GM18498 (cell line): ENCODE measurements at regions not wholly inside any gene's neighbourhood (a gene's known extent, or its start where the extent isn't known, plus 50 kb on each side); places are given as distances from the start of the nearest gene placed in this dataset.
"Not testable (repeated sequence)": the region's sequence is repeated elsewhere in the genome, so short reads cannot be mapped to it uniquely, and the experiment has no call there.

Experiments used
- ATAC-seq: cut with Tn5 transposase; IDR thresholded peaks from one replicate; pipeline ENCODE4 v1.9.1; 2021; ENCODE audit warnings: mild to moderate bottlenecking, moderate library complexity; ENCODE audit not compliant: unreplicated experiment

- ATAC-seq: no peak
Measured at GRCh38 chr6:112957536-112957916, 610.4 kb downstream of the RFPL4B start.

GRCh38 chr6:112960130-112960529, 613.0 kb downstream of the RFPL4B start:
- not testable (repeated sequence) for ATAC-seq

GRCh38 chr6:112967974-112968373, 620.8 kb downstream of the RFPL4B start:
- ATAC-seq: no peak

- ATAC-seq: no peak
Measured at GRCh38 chr6:112971651-112972050, 624.5 kb downstream of the RFPL4B start.

- not testable (repeated sequence) for ATAC-seq
Measured at GRCh38 chr6:112974931-112975330, 627.8 kb downstream of the RFPL4B start.

GRCh38 chr6:112976579-112976978, 629.4 kb downstream of the RFPL4B start:
- ATAC-seq: not testable (repeated sequence)

GRCh38 chr6:112979830-112980229, 632.7 kb downstream of the RFPL4B start:
- no peak for ATAC-seq

- ATAC-seq: no peak
Measured at GRCh38 chr6:112980676-112981075, 633.5 kb downstream of the RFPL4B start.

- no peak for ATAC-seq
Measured at GRCh38 chr6:112983713-112984261, 636.7 kb downstream of the RFPL4B start.

GRCh38 chr6:112984899-112985298, 637.8 kb downstream of the RFPL4B start:
- ATAC-seq: no peak

GRCh38 chr6:112986321-112986720, 639.2 kb downstream of the RFPL4B start:
- no peak for ATAC-seq

GRCh38 chr6:112988748-112989147, 641.6 kb downstream of the RFPL4B start:
- ATAC-seq: no peak

GRCh38 chr6:112990971-112991370, 643.8 kb downstream of the RFPL4B start:
- ATAC-seq: no peak

- ATAC-seq: no peak
Measured at GRCh38 chr6:112991912-112992311, 644.8 kb downstream of the RFPL4B start.

GRCh38 chr6:112997421-112998085, 650.4 kb downstream of the RFPL4B start:
- ATAC-seq: no peak

- no peak for ATAC-seq
Measured at GRCh38 chr6:113004054-113004453, 656.9 kb downstream of the RFPL4B start.

- no peak for ATAC-seq
Measured at GRCh38 chr6:113004470-113005270, 657.5 kb downstream of the RFPL4B start.

GRCh38 chr6:113006494-113006893, 659.4 kb downstream of the RFPL4B start:
- no peak for ATAC-seq

GRCh38 chr6:113009682-113010081, 662.6 kb downstream of the RFPL4B start:
- no peak for ATAC-seq

GRCh38 chr6:113010196-113010989, 663.3 kb downstream of the RFPL4B start:
- no peak for ATAC-seq

GRCh38 chr6:113011389-113011788, 664.3 kb downstream of the RFPL4B start:
- ATAC-seq: no peak
